ENCODE measurements at regions not wholly inside any gene's neighbourhood (a gene's known extent, or its start where the extent isn't known, plus 50 kb on each side); places are given as distances from the start of the nearest gene placed in this dataset.

DNA sequence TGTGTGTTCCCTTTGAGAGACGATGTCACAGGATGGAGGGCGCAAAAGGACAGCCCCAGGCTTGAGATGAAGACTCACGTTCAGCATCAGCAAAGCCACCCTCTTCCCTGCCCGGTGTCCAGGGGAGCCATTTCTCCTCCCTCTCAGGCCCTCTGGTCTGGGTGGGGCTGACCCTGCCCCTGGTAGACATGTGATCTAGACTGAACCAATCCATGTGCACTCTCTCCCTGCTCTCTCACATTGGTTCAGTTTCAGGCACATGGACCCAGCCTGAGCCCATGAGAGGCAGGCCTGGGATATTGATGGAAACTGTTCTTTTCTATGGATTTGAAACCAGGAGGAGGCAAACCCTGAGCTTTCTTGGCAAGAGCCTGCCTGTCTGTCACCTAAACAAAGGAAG, 115.6 kb upstream of the IGSF21 start:
- no peak overlapping the region for H3K14ac ChIP-seq (ENCODE audit: low read length)
- no peak overlapping the region for H2AFZ ChIP-seq (ENCODE audit: insufficient read depth, low read length, poor library complexity)
- H3K9me3 ChIP-seq (ENCODE audit: insufficient read depth, low read depth, low read length): peaks cover under 1% of the 10 kb centered on the region
- no peak overlapping the region for H3K4me3 ChIP-seq (ENCODE audit: low read depth, low read length)
- no peak overlapping the region for H3K4me2 ChIP-seq (ENCODE audit: low read length)
- H3K27ac ChIP-seq (ENCODE audit: low read depth, low read length): no peak overlapping the region
- H2AK5ac ChIP-seq (ENCODE audit: low read length): no peak overlapping the region
- no peaks in the 10 kb centered on the region for H3K4me1 ChIP-seq (ENCODE audit: control insufficient read depth in 1 of 2, insufficient read depth in 2 of 2, low read length in 2 of 2)
- no peak overlapping the region for H3K18ac ChIP-seq (ENCODE audit: low read length)
- no peak overlapping the region for H4K8ac ChIP-seq (ENCODE audit: low read depth, low read length)
- no peak overlapping the region for H4K12ac ChIP-seq (ENCODE audit: low read depth, low read length)
- H3K36me3 ChIP-seq (ENCODE audit: control insufficient read depth in 1 of 2, insufficient read depth in 2 of 2, low read length in 2 of 2): no peaks in the 10 kb centered on the region
- DNase-seq: no peak
- no peak overlapping the region for H2BK120ac ChIP-seq (ENCODE audit: insufficient read depth, low read length, poor library complexity)
- H3K4ac ChIP-seq (ENCODE audit: low read depth, low read length): no peak overlapping the region
- H2BK12ac ChIP-seq (ENCODE audit: low read length): no peak overlapping the region
- H3K79me2 ChIP-seq (ENCODE audit: control insufficient read depth, insufficient read depth, low read length, poor library complexity): no peaks in the 10 kb centered on the region
- no peak overlapping the region for H3K23ac ChIP-seq (ENCODE audit: low read length)
- H4K91ac ChIP-seq (ENCODE audit: low read depth, low read length): no peak overlapping the region
- H3K9ac ChIP-seq (ENCODE audit: low read length): no peak overlapping the region
- H2BK5ac ChIP-seq (ENCODE audit: low read depth, low read length, poor library complexity): no peak overlapping the region
- H3K27me3 ChIP-seq (ENCODE audit: insufficient read depth, low read length): no peaks in the 10 kb centered on the region
- H3K79me1 ChIP-seq (ENCODE audit: low read length): no peaks in the 10 kb centered on the region
- no CpG with 5 or more reads among the region's 4 CpGs for WGBS (ENCODE audit: extremely low coverage, insufficient coverage, insufficient read length)

DNA sequence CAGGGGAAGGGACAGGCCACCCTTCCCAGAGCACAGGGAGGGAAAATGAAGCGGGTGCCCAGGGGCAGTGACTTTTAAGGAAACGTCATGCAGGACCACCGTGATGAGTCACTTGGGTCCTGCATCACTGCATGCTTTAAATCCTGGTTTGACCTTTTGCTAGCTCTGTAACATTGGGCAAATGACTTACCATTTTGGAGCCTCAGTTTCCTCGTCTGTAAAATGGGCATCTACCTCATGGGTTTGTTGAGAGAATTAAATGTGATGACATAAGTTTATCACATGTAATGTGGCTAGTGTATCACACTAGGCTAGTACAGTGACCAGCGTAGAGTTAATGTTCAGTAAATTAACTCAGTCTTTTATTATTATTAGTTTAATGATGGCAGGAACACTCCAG, 114.8 kb upstream of the IGSF21 start:
- H3K9ac ChIP-seq (ENCODE audit: low read length): no peak overlapping the region
- no peak overlapping the region for H4K91ac ChIP-seq (ENCODE audit: low read depth, low read length)
- H3K14ac ChIP-seq (ENCODE audit: low read length): no peak overlapping the region
- H4K8ac ChIP-seq (ENCODE audit: low read depth, low read length): no peak overlapping the region
- H2BK5ac ChIP-seq (ENCODE audit: low read depth, low read length, poor library complexity): no peak overlapping the region
- H2BK12ac ChIP-seq (ENCODE audit: low read length): no peak overlapping the region
- H3K9me3 ChIP-seq (ENCODE audit: insufficient read depth, low read depth, low read length): peaks cover 1% of the 10 kb centered on the region
- no peak overlapping the region for H3K4me2 ChIP-seq (ENCODE audit: low read length)
- no peaks in the 10 kb centered on the region for H3K79me1 ChIP-seq (ENCODE audit: low read length)
- no peak overlapping the region for H3K4ac ChIP-seq (ENCODE audit: low read depth, low read length)
- DNase-seq: no peak
- no CpG with 5 or more reads among the region's 5 CpGs for WGBS (ENCODE audit: extremely low coverage, insufficient coverage, insufficient read length)
- H2AK5ac ChIP-seq (ENCODE audit: low read length): no peak overlapping the region
- no peak overlapping the region for H4K12ac ChIP-seq (ENCODE audit: low read depth, low read length)
- H3K27me3 ChIP-seq (ENCODE audit: insufficient read depth, low read length): no peaks in the 10 kb centered on the region
- no peaks in the 10 kb centered on the region for H3K79me2 ChIP-seq (ENCODE audit: control insufficient read depth, insufficient read depth, low read length, poor library complexity)
- H2BK120ac ChIP-seq (ENCODE audit: insufficient read depth, low read length, poor library complexity): no peak overlapping the region
- H2AFZ ChIP-seq (ENCODE audit: insufficient read depth, low read length, poor library complexity): no peak overlapping the region
- no peak overlapping the region for H3K18ac ChIP-seq (ENCODE audit: low read length)
- no peak overlapping the region for H3K27ac ChIP-seq (ENCODE audit: low read depth, low read length)
- H3K4me3 ChIP-seq (ENCODE audit: low read depth, low read length): no peak overlapping the region
- H3K36me3 ChIP-seq (ENCODE audit: control insufficient read depth in 1 of 2, insufficient read depth in 2 of 2, low read length in 2 of 2): no peaks in the 10 kb centered on the region
- no peak overlapping the region for H3K23ac ChIP-seq (ENCODE audit: low read length)
- H3K4me1 ChIP-seq (ENCODE audit: control insufficient read depth in 1 of 2, insufficient read depth in 2 of 2, low read length in 2 of 2): no peaks in the 10 kb centered on the region

DNA sequence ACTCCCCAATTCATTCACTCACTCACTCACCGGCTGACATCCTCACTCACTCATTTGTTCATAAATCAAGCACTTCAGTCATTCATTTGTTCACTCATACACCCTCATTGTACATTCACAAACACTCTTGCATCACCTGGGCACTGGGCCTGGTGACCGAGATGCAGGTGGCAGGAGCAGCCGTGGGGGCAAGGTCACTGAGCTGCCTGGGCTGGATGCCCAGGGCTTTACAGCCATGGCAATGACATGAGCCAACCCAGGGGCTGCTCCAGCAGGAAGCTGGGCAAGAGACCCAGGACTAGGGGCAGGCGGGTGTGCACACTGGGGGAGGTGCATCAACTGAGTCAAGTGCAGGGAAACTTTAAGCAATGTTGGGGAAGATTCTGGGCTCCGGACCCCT, 113.6 kb upstream of the IGSF21 start:
- no peak for DNase-seq
- H3K79me2 ChIP-seq (ENCODE audit: control insufficient read depth, insufficient read depth, low read length, poor library complexity): no peaks in the 10 kb centered on the region
- H4K91ac ChIP-seq (ENCODE audit: low read depth, low read length): no peak overlapping the region
- no peak overlapping the region for H2BK12ac ChIP-seq (ENCODE audit: low read length)
- H2AFZ ChIP-seq (ENCODE audit: insufficient read depth, low read length, poor library complexity): no peak overlapping the region
- no peak overlapping the region for H3K14ac ChIP-seq (ENCODE audit: low read length)
- H2BK120ac ChIP-seq (ENCODE audit: insufficient read depth, low read length, poor library complexity): no peak overlapping the region
- H3K9ac ChIP-seq (ENCODE audit: low read length): no peak overlapping the region
- H3K4me1 ChIP-seq (ENCODE audit: control insufficient read depth in 1 of 2, insufficient read depth in 2 of 2, low read length in 2 of 2): no peaks in the 10 kb centered on the region
- H3K4ac ChIP-seq (ENCODE audit: low read depth, low read length): no peak overlapping the region
- no peak overlapping the region for H3K4me2 ChIP-seq (ENCODE audit: low read length)
- H2AK5ac ChIP-seq (ENCODE audit: low read length): no peak overlapping the region
- H3K23ac ChIP-seq (ENCODE audit: low read length): no peak overlapping the region
- no peaks in the 10 kb centered on the region for H3K79me1 ChIP-seq (ENCODE audit: low read length)
- no peak overlapping the region for H3K4me3 ChIP-seq (ENCODE audit: low read depth, low read length)
- H3K36me3 ChIP-seq (ENCODE audit: control insufficient read depth in 1 of 2, insufficient read depth in 2 of 2, low read length in 2 of 2): no peaks in the 10 kb centered on the region
- H4K8ac ChIP-seq (ENCODE audit: low read depth, low read length): no peak overlapping the region
- H2BK5ac ChIP-seq (ENCODE audit: low read depth, low read length, poor library complexity): no peak overlapping the region
- no peak overlapping the region for H3K27ac ChIP-seq (ENCODE audit: low read depth, low read length)
- no peaks in the 10 kb centered on the region for H3K27me3 ChIP-seq (ENCODE audit: insufficient read depth, low read length)
- peaks cover 1% of the 10 kb centered on the region for H3K9me3 ChIP-seq (ENCODE audit: insufficient read depth, low read depth, low read length)
- H3K18ac ChIP-seq (ENCODE audit: low read length): no peak overlapping the region
- H4K12ac ChIP-seq (ENCODE audit: low read depth, low read length): no peak overlapping the region
- WGBS (ENCODE audit: extremely low coverage, insufficient coverage, insufficient read length): no CpG with 5 or more reads among the region's 5 CpGs

DNA sequence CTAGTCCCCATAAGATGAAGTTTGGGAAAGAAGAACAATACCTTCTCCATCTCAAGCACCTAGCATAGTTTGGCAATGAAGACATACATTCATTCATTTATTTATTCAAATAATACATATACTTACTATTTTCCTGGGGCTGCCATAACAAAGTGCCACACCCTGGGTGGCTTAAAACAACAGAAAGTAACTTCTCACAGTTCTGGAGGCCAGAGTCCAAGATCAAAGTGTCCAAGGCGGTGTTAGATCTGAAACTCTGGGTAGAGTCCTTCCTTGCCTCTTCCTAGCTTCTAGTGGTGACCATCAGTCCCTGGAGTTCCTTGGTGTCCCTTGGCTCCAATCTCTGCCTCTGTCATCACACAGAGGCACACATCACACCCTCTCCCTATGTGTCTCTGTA, 112.1 kb upstream of the IGSF21 start:
- no peak overlapping the region for H2BK5ac ChIP-seq (ENCODE audit: low read depth, low read length, poor library complexity)
- WGBS (ENCODE audit: extremely low coverage, insufficient coverage, insufficient read length): no CpG with 5 or more reads among the region's 1 CpG
- no peak overlapping the region for H3K23ac ChIP-seq (ENCODE audit: low read length)
- no peak overlapping the region for H4K8ac ChIP-seq (ENCODE audit: low read depth, low read length)
- peaks cover 1% of the 10 kb centered on the region for H3K9me3 ChIP-seq (ENCODE audit: insufficient read depth, low read depth, low read length)
- H4K91ac ChIP-seq (ENCODE audit: low read depth, low read length): no peak overlapping the region
- no peak overlapping the region for H3K9ac ChIP-seq (ENCODE audit: low read length)
- no peaks in the 10 kb centered on the region for H3K27me3 ChIP-seq (ENCODE audit: insufficient read depth, low read length)
- H3K14ac ChIP-seq (ENCODE audit: low read length): no peak overlapping the region
- no peak overlapping the region for H2BK12ac ChIP-seq (ENCODE audit: low read length)
- H3K79me2 ChIP-seq (ENCODE audit: control insufficient read depth, insufficient read depth, low read length, poor library complexity): no peaks in the 10 kb centered on the region
- DNase-seq: no peak
- no peak overlapping the region for H3K4me2 ChIP-seq (ENCODE audit: low read length)
- no peak overlapping the region for H3K4me3 ChIP-seq (ENCODE audit: low read depth, low read length)
- no peaks in the 10 kb centered on the region for H3K36me3 ChIP-seq (ENCODE audit: control insufficient read depth in 1 of 2, insufficient read depth in 2 of 2, low read length in 2 of 2)
- H4K12ac ChIP-seq (ENCODE audit: low read depth, low read length): no peak overlapping the region
- H3K27ac ChIP-seq (ENCODE audit: low read depth, low read length): no peak overlapping the region
- H2AK5ac ChIP-seq (ENCODE audit: low read length): no peak overlapping the region
- no peaks in the 10 kb centered on the region for H3K79me1 ChIP-seq (ENCODE audit: low read length)
- H2AFZ ChIP-seq (ENCODE audit: insufficient read depth, low read length, poor library complexity): no peak overlapping the region
- no peak overlapping the region for H3K18ac ChIP-seq (ENCODE audit: low read length)
- H3K4me1 ChIP-seq (ENCODE audit: control insufficient read depth in 1 of 2, insufficient read depth in 2 of 2, low read length in 2 of 2): no peaks in the 10 kb centered on the region
- H2BK120ac ChIP-seq (ENCODE audit: insufficient read depth, low read length, poor library complexity): no peak overlapping the region
- no peak overlapping the region for H3K4ac ChIP-seq (ENCODE audit: low read depth, low read length)

Data from trophoblast cell (in vitro differentiated cells and primary cell).